Activated T-helper 17 cell treated with anti-CD3 and anti-CD28 coated beads, Interleukin-2, amount 50 U/mL, for 72 hours (primary cell): ENCODE measurements at regions not wholly inside any gene's neighbourhood (a gene's known extent, or its start where the extent isn't known, plus 50 kb on each side); places are given as distances from the start of the nearest gene placed in this dataset.

Experiments used
- ATAC-seq: fragments of 150-1000 bp; cut with Tn5 transposase; replicated peaks from 2 replicates; pipeline ENCODE4 v1.10.0; 2021; ENCODE audit warnings: mild to moderate bottlenecking, moderate library complexity
- H3K27ac Mint-ChIP-seq: one replicate; pipeline ENCODE4 v1.8.0; 2022; ENCODE audit warnings: mixed read lengths
- H3K27me3 Mint-ChIP-seq: one replicate; pipeline ENCODE4 v1.8.0; 2022; ENCODE audit warnings: mixed read lengths
- H3K36me3 Mint-ChIP-seq: one replicate; pipeline ENCODE4 v1.8.0; 2022; ENCODE audit warnings: low read depth, mild to moderate bottlenecking, mixed read lengths
- H3K4me1 Mint-ChIP-seq: one replicate; pipeline ENCODE4 v1.8.0; 2022; ENCODE audit warnings: mixed read lengths
- H3K4me3 Mint-ChIP-seq: one replicate; pipeline ENCODE4 v1.8.0; 2022; ENCODE audit warnings: mild to moderate bottlenecking, mixed read lengths
- H3K9me3 Mint-ChIP-seq: one replicate; pipeline ENCODE4 v1.8.0; 2022; ENCODE audit warnings: mixed read lengths

- H3K27ac Mint-ChIP-seq: no peak overlapping the region
- no peaks in the 10 kb centered on the region for H3K9me3 Mint-ChIP-seq
- H3K4me1 Mint-ChIP-seq: no peaks in the 10 kb centered on the region
- H3K36me3 Mint-ChIP-seq: no peaks in the 10 kb centered on the region
- peaks cover under 1% of the 10 kb centered on the region for H3K27me3 Mint-ChIP-seq
- H3K4me3 Mint-ChIP-seq: no peak overlapping the region
- ATAC-seq: no peak
Measured at GRCh38 chr13:60326273-60326672, 70.7 kb upstream of the TDRD3 start.

DNA sequence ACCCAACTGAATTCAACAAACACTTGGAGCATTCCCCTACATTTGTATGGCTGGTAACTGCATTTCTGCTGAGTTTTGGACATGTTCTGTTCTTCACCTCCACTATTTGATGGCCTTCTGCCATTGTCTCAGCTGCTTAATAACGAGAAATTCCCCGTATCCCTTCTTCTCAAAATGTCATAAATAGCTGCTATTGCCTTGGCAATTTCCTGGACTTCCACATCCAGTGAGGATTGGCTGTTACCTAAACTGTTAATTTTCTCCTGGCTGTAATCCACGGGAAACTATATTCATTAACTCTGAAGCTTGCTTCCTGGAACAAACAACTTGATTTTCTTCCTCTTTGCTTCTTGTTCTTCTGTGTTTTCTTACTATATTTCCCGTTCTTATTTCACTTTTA is 69.5 kb upstream of the TDRD3 start:
- Mint-ChIP-seq H3K27ac (no peak overlapping the region), H3K4me3 (no peak overlapping the region), H3K36me3 (no peaks in the 10 kb centered on the region), H3K27me3 (peaks cover 5% of the 10 kb centered on the region), H3K9me3 (no peaks in the 10 kb centered on the region), H3K4me1 (no peaks in the 10 kb centered on the region)
- no peak for ATAC-seq

GRCh38 chr13:60328073-60328472 is 68.9 kb upstream of the TDRD3 start:
- Mint-ChIP-seq H3K9me3 (no peaks in the 10 kb centered on the region), H3K27ac (no peak overlapping the region), H3K4me1 (no peaks in the 10 kb centered on the region), H3K27me3 (peaks cover 5% of the 10 kb centered on the region), H3K36me3 (no peaks in the 10 kb centered on the region), H3K4me3 (no peak overlapping the region)
- no peak for ATAC-seq

GRCh38 chr13:60329221-60329923 is 67.6 kb upstream of the TDRD3 start:
- no peak for ATAC-seq
- Mint-ChIP-seq H3K9me3 (no peaks in the 10 kb centered on the region), H3K36me3 (no peaks in the 10 kb centered on the region), H3K27ac (no peak overlapping the region), H3K4me3 (no peak overlapping the region), H3K27me3 (peaks cover 5% of the 10 kb centered on the region), H3K4me1 (no peaks in the 10 kb centered on the region)

DNA sequence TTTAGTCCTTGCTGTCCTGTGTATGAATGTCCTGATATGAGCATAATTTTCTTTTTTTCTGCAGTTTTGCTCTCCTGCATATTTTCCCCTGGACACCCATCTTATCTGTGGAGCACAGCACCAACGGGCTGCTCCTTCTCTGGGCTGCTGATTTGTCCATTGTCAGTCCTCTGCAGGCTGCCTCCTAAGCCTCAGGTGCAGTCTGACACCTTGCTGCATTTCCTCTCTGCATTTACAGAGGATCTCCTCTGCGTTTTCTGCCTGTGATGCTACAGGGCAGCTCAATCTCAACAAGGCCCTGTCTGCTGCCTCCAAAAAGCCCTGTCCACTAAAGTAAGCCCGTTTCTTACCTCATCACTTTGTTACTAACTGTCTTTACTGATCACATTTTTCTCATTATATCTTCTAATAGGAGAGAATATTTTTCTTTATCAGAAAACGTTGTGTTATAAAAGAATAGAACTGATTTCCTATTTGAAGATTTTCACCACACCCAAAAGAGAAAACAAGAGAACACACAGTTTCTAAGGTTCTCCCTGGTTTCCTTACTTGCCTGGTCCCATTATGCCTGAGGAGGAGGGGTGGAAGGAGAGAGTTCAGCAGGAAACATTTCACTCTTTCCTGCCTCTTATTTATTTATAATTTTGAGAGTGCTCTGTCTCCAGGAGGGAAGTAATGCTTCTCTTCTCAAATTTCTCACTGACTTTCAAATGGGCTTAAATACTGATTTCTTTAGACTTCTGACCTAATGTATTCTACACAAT is 65.6 kb upstream of the TDRD3 start:
- H3K9me3 Mint-ChIP-seq: no peaks in the 10 kb centered on the region
- H3K36me3 Mint-ChIP-seq: no peaks in the 10 kb centered on the region
- no peak for ATAC-seq
- peaks cover 5% of the 10 kb centered on the region for H3K27me3 Mint-ChIP-seq
- no peak overlapping the region for H3K4me3 Mint-ChIP-seq
- H3K27ac Mint-ChIP-seq: no peak overlapping the region
- no peaks in the 10 kb centered on the region for H3K4me1 Mint-ChIP-seq

DNA sequence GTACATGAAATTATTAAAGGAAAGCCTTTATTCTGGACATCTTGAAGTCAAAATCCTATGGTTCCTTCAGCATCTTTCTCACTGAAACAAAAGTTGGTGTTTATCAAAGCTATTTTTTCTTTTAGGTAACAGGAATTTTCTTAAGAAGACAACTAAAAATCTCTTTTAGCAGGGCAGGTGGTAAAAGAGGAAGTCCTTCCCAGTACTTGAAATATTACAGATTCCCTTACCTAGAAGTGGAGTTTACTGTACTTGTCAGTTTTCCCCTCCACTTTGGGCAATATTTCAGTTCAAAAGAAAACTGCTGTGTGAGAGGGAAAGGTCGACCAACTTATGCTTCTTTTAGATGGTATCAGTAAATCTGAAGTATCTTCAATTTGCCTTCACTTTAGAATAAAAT is 64.3 kb upstream of the TDRD3 start:
- no peak for ATAC-seq
- Mint-ChIP-seq H3K4me1 (no peaks in the 10 kb centered on the region), H3K36me3 (no peaks in the 10 kb centered on the region), H3K27ac (no peak overlapping the region), H3K9me3 (no peaks in the 10 kb centered on the region), H3K4me3 (no peak overlapping the region), H3K27me3 (peaks cover 5% of the 10 kb centered on the region)

- no peak overlapping the region for H3K4me3 Mint-ChIP-seq
- ATAC-seq: no peak
- H3K9me3 Mint-ChIP-seq: no peaks in the 10 kb centered on the region
- peaks cover 10% of the 10 kb centered on the region for H3K27me3 Mint-ChIP-seq
- H3K4me1 Mint-ChIP-seq: no peaks in the 10 kb centered on the region
- no peaks in the 10 kb centered on the region for H3K36me3 Mint-ChIP-seq
- no peak overlapping the region for H3K27ac Mint-ChIP-seq
Measured at GRCh38 chr13:60334310-60334709, 62.7 kb upstream of the TDRD3 start.

- no peaks in the 10 kb centered on the region for H3K36me3 Mint-ChIP-seq
- no peaks in the 10 kb centered on the region for H3K9me3 Mint-ChIP-seq
- ATAC-seq: no peak
- H3K27me3 Mint-ChIP-seq: peaks cover 13% of the 10 kb centered on the region
- H3K4me3 Mint-ChIP-seq: no peak overlapping the region
- no peak overlapping the region for H3K27ac Mint-ChIP-seq
- H3K4me1 Mint-ChIP-seq: no peaks in the 10 kb centered on the region
Measured at GRCh38 chr13:60335531-60335930, 61.5 kb upstream of the TDRD3 start.

DNA sequence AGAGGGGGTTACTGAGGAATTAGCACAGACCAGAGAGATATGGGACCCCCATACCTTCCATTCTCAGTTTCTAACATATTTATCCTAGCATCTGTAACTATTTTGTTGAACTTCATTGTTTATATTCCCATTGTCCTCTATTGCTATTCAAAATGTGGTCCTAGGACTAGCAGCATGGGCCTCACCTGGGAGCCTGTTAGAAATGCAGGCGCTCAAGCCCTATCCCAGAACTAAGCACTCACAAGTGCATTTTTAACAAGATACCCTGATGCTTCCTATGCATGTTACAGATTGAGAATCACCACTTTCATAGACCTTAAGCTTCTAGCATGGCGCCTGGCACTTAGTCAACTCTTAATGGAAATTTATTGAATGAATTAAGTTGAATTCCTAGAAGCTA is 58.3 kb upstream of the TDRD3 start:
- no peak overlapping the region for H3K4me3 Mint-ChIP-seq
- no peaks in the 10 kb centered on the region for H3K4me1 Mint-ChIP-seq
- H3K9me3 Mint-ChIP-seq: no peaks in the 10 kb centered on the region
- no peak for ATAC-seq
- peaks cover 30% of the 10 kb centered on the region for H3K27me3 Mint-ChIP-seq
- H3K36me3 Mint-ChIP-seq: no peaks in the 10 kb centered on the region
- no peak overlapping the region for H3K27ac Mint-ChIP-seq

GRCh38 chr13:60343978-60344377 is 53.0 kb upstream of the TDRD3 start:
- H3K36me3 Mint-ChIP-seq: no peaks in the 10 kb centered on the region
- no peaks in the 10 kb centered on the region for H3K4me1 Mint-ChIP-seq
- H3K9me3 Mint-ChIP-seq: no peaks in the 10 kb centered on the region
- no peak overlapping the region for H3K4me3 Mint-ChIP-seq
- H3K27ac Mint-ChIP-seq: no peak overlapping the region
- peaks cover 50% of the 10 kb centered on the region for H3K27me3 Mint-ChIP-seq
- no peak for ATAC-seq

DNA sequence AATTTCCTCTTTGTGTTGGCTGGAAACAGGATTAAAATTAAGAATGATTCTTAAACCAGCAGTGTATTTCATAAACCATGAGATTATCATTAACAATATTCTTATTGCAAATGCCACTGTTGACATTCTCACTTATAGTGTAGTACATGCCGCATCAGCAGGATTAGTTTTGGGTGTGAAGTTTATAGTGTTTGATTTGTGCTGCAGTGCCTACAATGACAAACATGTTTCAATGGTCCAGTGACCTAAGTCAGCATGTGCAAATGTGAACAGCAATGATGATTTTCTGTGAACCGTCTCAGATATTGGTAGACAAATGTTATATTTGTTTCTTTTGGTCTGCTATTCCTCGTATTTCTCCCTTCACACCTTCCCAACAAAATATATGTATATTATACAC is 49.8 kb upstream of the TDRD3 start:
- no peaks in the 10 kb centered on the region for H3K9me3 Mint-ChIP-seq
- peaks cover 50% of the 10 kb centered on the region for H3K27me3 Mint-ChIP-seq
- H3K4me3 Mint-ChIP-seq: no peak overlapping the region
- no peaks in the 10 kb centered on the region for H3K36me3 Mint-ChIP-seq
- no peak for ATAC-seq
- no peaks in the 10 kb centered on the region for H3K4me1 Mint-ChIP-seq
- no peak overlapping the region for H3K27ac Mint-ChIP-seq
